ENCODE measurements at regions not wholly inside any gene's neighbourhood (a gene's known extent, or its start where the extent isn't known, plus 50 kb on each side); places are given as distances from the start of the nearest gene placed in this dataset.

DNA sequence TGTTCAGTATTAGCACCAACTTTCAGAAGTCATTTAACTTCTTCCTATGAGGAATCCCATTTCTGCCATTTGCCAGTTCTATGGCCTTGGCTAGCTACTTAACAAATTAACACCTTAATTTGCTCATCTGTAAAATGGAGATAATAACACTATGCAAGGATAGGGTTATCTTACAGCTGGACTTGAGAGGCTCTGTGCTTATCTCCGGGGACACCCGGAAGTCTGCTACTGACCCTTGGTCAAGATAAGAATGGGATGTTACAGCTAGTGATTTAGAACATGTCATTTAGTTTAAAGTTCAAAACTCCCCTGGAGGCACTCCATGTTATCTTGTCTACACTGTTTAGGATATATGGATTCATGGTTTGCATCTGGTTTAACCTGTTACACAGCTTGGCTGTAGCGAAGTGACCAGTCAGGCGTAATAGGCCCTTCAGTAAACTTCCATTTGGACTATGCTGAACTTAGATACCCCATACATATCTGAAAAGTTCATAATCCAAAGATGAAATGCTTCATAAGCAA lies 156.0 kb upstream of the CD96 start (continued):
- TF ChIP-seq, protein P1, sequence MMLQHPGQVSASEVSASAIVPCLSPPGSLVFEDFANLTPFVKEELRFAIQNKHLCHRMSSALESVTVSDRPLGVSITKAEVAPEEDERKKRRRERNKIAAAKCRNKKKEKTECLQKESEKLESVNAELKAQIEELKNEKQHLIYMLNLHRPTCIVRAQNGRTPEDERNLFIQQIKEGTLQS (IDR thresholded peaks at IDR 0.05), result no peak
- no peak for TF ChIP-seq CEBPB (IDR thresholded peaks at IDR 0.05; ENCODE audit: low read depth)
- TF ChIP-seq RAD21 (IDR thresholded peaks at IDR 0.05; ENCODE audit: low read depth), result no peak

DNA sequence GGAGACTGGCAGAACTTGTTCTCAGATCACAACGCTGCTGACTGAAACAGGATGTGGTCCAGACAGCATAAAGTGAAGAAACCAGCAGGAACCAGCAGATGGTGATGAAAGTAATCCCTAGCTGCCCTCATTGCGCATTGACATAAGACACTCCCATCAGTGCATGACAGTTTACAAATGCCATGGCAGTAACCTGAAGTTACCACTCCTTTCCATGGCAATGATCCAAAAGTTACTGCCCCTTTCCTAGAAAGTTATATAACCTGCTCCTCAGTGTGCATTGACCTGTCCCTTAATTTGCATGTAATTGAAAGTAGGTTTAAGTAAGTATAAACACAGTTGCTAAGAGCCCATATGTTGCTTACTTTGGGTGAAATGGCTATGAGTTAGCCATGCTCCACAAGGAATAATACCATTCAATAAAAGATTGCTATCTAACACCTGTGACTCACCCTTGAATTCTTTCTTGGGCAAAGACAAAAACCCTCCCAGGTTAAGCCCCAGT lies 149.1 kb upstream of the CD96 start:
- peak; percentile 12 for DNase-seq (ENCODE audit: low read depth, low spot score)
- intact Hi-C loops (cut with micrococcal nuclease), result no loop called here

More for the DNA sequence above, 149.1 kb upstream of the CD96 start:
- H3K4me2 ChIP-seq (ENCODE audit: low read length), result peak overlapping the region; percentile 10; the same call in 1 of the 2 replicates
- ChIA-PET POLR2A (no interaction called here), CTCF (no interaction called here), RAD21 (ENCODE audit: low non-redundant PET in 1 of 2, low total read pairs in 2 of 2, uncharacterized antibody in 2 of 2, unreplicated experiment in 2 of 2) (no interaction called here)
- H3K27ac ChIP-seq (ENCODE audit: low read depth, low read length), result no peak overlapping the region
- H3K9me2 ChIP-seq (ENCODE audit: insufficient read depth), result no peaks in the 10 kb centered on the region; the same call in 1 of the 2 replicates
- no peak overlapping the region for H3K4me3 ChIP-seq (replicated peaks in 1 of 2; ENCODE audit: low read depth in 1 of 2, low read length in 2 of 2)
- H3K9ac ChIP-seq (ENCODE audit: low read length), result no peak overlapping the region
- H3K27me3 ChIP-seq (ENCODE audit: insufficient read depth, low read length), result no peaks in the 10 kb centered on the region
- H3K36me3 ChIP-seq (ENCODE audit: control insufficient read depth in 1 of 2, insufficient read depth in 2 of 2, low read length in 2 of 2), result no peaks in the 10 kb centered on the region
- H4K20me1 ChIP-seq (ENCODE audit: insufficient read depth), result no peaks in the 10 kb centered on the region
- TF ChIP-seq EZH2phosphoT487 (IDR thresholded peaks at IDR 0.05; ENCODE audit: borderline replicate concordance), result no peak
- TF ChIP-seq CEBPB (IDR thresholded peaks at IDR 0.05; ENCODE audit: low read depth), result no peak
- TF ChIP-seq TCF7L2 (IDR thresholded peaks at IDR 0.05; ENCODE audit: borderline replicate concordance, extremely low read depth, insufficient read depth, insufficient read length), result peak; percentile 18
- no peak for TF ChIP-seq FOSL1 (IDR thresholded peaks at IDR 0.05; ENCODE audit: low read depth)
- TF ChIP-seq, protein P1 (IDR thresholded peaks at IDR 0.05), result no peak
- TF ChIP-seq, protein P2, sequence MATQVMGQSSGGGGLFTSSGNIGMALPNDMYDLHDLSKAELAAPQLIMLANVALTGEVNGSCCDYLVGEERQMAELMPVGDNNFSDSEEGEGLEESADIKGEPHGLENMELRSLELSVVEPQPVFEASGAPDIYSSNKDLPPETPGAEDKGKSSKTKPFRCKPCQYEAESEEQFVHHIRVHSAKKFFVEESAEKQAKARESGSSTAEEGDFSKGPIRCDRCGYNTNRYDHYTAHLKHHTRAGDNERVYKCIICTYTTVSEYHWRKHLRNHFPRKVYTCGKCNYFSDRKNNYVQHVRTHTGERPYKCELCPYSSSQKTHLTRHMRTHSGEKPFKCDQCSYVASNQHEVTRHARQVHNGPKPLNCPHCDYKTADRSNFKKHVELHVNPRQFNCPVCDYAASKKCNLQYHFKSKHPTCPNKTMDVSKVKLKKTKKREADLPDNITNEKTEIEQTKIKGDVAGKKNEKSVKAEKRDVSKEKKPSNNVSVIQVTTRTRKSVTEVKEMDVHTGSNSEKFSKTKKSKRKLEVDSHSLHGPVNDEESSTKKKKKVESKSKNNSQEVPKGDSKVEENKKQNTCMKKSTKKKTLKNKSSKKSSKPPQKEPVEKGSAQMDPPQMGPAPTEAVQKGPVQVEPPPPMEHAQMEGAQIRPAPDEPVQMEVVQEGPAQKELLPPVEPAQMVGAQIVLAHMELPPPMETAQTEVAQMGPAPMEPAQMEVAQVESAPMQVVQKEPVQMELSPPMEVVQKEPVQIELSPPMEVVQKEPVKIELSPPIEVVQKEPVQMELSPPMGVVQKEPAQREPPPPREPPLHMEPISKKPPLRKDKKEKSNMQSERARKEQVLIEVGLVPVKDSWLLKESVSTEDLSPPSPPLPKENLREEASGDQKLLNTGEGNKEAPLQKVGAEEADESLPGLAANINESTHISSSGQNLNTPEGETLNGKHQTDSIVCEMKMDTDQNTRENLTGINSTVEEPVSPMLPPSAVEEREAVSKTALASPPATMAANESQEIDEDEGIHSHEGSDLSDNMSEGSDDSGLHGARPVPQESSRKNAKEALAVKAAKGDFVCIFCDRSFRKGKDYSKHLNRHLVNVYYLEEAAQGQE (IDR thresholded peaks at IDR 0.05; ENCODE audit: low read depth), result no peak
- ATAC-seq, result peak; percentile 75
- BruUV-seq (replicated peaks), result no TSS peak
- H3K79me2 ChIP-seq (ENCODE audit: insufficient read depth, low read length), result no peaks in the 10 kb centered on the region
- no peaks in the 10 kb centered on the region for H3K9me3 ChIP-seq (ENCODE audit: control insufficient read depth in 1 of 2, insufficient read depth in 1 of 2, low read depth in 1 of 2, low read length in 2 of 2)
- H2AFZ ChIP-seq (ENCODE audit: low read depth, low read length, poor library complexity, severe bottlenecking), result peak overlapping the region; percentile 30
- H3K4me1 ChIP-seq (ENCODE audit: control insufficient read depth in 1 of 2, insufficient read depth in 2 of 2, low read length in 2 of 2), result peaks cover 0 to 14% of the 10 kb centered on the region in 2 experiments; a peak in 3 of 4 replicates

Measured in HCT116 (cell line).